ENCODE measurements at regions not wholly inside any gene's neighbourhood (a gene's known extent, or its start where the extent isn't known, plus 50 kb on each side); places are given as distances from the start of the nearest gene placed in this dataset.

DNA sequence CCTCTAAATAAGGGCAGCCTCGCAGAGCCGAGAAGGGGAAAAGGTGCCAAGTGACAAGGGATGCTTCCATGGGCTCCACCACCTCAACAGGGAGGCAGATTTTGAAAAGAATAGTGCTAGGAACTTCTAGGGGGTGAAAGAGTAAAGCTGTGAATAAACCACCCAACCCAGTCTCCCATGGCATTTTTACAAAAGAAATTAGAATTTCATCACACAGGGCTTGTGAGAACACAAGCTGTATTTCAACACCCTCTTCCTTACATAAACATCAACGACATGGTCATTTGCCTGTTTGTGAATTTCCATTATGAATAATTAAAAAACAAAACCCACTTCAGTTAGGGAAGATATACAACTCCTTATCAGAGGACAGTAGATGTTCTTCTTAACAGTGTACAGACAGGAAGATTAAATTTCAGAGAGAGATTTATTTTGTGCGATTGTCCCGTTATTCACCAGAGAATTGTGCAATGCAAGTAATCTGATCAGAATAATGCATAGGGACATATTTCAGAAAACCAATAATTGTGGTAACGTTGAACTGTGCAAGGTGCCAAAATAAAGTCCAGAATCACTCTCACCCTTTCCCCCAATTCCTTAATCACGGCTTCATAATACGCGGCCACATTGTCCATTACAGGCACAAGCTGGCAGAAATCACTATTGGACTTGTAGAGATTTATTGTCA is 207.8 kb upstream of the MGMT start:
- H3K36me3 Mint-ChIP-seq (ENCODE audit: unreplicated experiment): no peaks in the 10 kb centered on the region
- TF ChIP-seq, protein P1, sequence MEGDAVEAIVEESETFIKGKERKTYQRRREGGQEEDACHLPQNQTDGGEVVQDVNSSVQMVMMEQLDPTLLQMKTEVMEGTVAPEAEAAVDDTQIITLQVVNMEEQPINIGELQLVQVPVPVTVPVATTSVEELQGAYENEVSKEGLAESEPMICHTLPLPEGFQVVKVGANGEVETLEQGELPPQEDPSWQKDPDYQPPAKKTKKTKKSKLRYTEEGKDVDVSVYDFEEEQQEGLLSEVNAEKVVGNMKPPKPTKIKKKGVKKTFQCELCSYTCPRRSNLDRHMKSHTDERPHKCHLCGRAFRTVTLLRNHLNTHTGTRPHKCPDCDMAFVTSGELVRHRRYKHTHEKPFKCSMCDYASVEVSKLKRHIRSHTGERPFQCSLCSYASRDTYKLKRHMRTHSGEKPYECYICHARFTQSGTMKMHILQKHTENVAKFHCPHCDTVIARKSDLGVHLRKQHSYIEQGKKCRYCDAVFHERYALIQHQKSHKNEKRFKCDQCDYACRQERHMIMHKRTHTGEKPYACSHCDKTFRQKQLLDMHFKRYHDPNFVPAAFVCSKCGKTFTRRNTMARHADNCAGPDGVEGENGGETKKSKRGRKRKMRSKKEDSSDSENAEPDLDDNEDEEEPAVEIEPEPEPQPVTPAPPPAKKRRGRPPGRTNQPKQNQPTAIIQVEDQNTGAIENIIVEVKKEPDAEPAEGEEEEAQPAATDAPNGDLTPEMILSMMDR (IDR thresholded peaks at IDR 0.05; ENCODE audit: partially characterized antibody, unreplicated experiment): no peak
- no peaks in the 10 kb centered on the region for H3K27me3 Mint-ChIP-seq (ENCODE audit: unreplicated experiment)
- no peak for DNase-seq
- H3K9me3 Mint-ChIP-seq (ENCODE audit: unreplicated experiment): no peaks in the 10 kb centered on the region
- H3K4me3 Mint-ChIP-seq (ENCODE audit: unreplicated experiment): no peak overlapping the region
- peaks cover 5% of the 10 kb centered on the region for H3K4me1 Mint-ChIP-seq (ENCODE audit: low read depth, unreplicated experiment)
- H3K27ac Mint-ChIP-seq (ENCODE audit: unreplicated experiment): no peak overlapping the region

DNA sequence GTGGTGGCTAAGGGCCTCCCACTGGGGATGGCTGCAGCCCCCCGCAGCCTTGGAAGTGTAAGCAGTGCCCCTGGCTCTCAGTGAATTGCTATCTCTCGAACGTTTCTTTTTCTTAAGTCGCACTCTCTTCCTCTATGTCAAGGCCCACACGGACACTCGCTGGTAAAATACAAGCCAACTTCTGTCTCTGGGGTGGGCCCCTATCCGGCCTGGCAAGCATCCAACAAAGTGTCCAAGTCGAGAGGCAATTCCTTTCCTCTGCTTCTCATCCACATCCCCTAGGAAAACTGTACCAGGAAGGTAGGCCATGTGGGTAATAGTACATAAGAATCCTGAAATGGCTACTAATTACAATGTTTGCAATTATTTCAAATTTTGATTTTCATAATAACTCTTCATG is 194.9 kb upstream of the MGMT start:
- peaks cover 4% of the 10 kb centered on the region for H3K4me1 Mint-ChIP-seq (ENCODE audit: low read depth, unreplicated experiment)
- H3K4me3 Mint-ChIP-seq (ENCODE audit: unreplicated experiment): no peak overlapping the region
- H3K27me3 Mint-ChIP-seq (ENCODE audit: unreplicated experiment): no peaks in the 10 kb centered on the region
- H3K27ac Mint-ChIP-seq (ENCODE audit: unreplicated experiment): no peak overlapping the region
- TF ChIP-seq, protein P1 (IDR thresholded peaks at IDR 0.05; ENCODE audit: partially characterized antibody, unreplicated experiment): no peak
- peaks cover 9% of the 10 kb centered on the region for H3K36me3 Mint-ChIP-seq (ENCODE audit: unreplicated experiment)
- no peaks in the 10 kb centered on the region for H3K9me3 Mint-ChIP-seq (ENCODE audit: unreplicated experiment)
- no peak for DNase-seq

DNA sequence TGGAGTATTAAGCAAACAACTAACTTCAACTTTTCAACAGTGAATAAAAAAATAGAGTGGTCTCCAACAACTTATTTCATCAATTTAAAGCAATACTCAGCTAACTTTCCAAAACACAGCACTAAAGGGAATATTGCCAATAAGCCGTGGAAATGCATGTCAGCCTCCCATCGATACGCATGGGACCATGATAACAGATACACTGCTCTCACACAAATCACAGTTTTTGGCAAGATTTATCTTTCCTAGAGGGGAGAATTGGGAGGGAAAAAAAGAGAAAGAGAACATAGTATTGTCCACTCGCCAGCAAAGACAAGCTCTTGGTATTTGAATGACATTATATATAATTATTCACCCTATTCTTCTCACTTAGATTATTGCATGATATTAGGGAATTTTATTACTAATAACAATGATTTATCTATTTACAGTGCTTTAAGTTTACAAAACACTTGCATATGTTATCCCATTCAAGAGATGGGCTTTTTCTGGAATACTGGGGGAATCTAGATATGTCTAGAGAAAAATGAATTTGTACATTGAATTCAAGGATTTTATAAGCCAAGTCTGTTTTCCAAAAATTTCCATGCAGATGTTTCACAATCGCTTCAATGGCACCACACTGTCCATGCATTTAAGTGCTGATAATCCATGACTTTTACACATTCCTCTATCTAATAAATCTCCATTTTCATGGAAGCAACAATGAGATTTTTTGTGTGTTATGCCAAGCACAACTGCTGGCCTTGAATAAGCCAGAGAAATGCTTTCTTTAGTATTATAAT is 194.0 kb upstream of the MGMT start:
- H3K4me3 Mint-ChIP-seq (ENCODE audit: unreplicated experiment): no peak overlapping the region
- peaks cover 13% of the 10 kb centered on the region for H3K36me3 Mint-ChIP-seq (ENCODE audit: unreplicated experiment)
- no peak for DNase-seq

DNA sequence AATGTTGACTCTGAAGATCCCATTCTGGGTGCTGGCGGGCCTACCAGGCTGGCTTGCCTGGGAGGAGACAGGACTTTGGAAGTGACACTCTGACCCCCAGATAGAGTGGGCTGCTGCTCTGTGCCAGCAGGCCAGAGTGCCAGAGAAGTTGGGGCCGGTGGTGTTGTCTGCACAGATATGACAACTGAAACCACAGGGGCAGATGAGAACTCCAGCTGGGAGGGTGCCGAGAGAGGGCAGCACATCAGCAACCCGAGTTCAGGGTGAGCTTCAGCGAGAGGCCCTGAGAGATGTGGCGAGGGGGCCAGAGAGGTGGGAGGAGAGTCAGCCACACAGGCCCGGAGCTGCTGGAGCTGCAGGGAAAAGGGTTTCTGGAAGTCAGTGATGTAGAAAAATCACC is 193.2 kb upstream of the MGMT start:
- TF ChIP-seq, protein P1 (IDR thresholded peaks at IDR 0.05; ENCODE audit: partially characterized antibody, unreplicated experiment): no peak
- no peak for DNase-seq
- H3K27ac Mint-ChIP-seq (ENCODE audit: unreplicated experiment): no peak overlapping the region
- H3K36me3 Mint-ChIP-seq (ENCODE audit: unreplicated experiment): peaks cover 13% of the 10 kb centered on the region
- no peak overlapping the region for H3K4me3 Mint-ChIP-seq (ENCODE audit: unreplicated experiment)
- H3K9me3 Mint-ChIP-seq (ENCODE audit: unreplicated experiment): no peaks in the 10 kb centered on the region
- peaks cover 4% of the 10 kb centered on the region for H3K4me1 Mint-ChIP-seq (ENCODE audit: low read depth, unreplicated experiment)
- no peaks in the 10 kb centered on the region for H3K27me3 Mint-ChIP-seq (ENCODE audit: unreplicated experiment)

More for the DNA sequence above, 194.0 kb upstream of the MGMT start:
- peaks cover 4% of the 10 kb centered on the region for H3K4me1 Mint-ChIP-seq (ENCODE audit: low read depth, unreplicated experiment)
- H3K27me3 Mint-ChIP-seq (ENCODE audit: unreplicated experiment): no peaks in the 10 kb centered on the region
- H3K9me3 Mint-ChIP-seq (ENCODE audit: unreplicated experiment): no peaks in the 10 kb centered on the region
- no peak overlapping the region for H3K27ac Mint-ChIP-seq (ENCODE audit: unreplicated experiment)
- TF ChIP-seq, protein P1 (IDR thresholded peaks at IDR 0.05; ENCODE audit: partially characterized antibody, unreplicated experiment): no peak
